PC-3 (cell line): ENCODE measurements at regions not wholly inside any gene's neighbourhood (a gene's known extent, or its start where the extent isn't known, plus 50 kb on each side); places are given as distances from the start of the nearest gene placed in this dataset.

Source experiments
- CTCF ChIP-seq: fragments of 300-600 bp; sonication (generic); conservative IDR thresholded peaks from 2 replicates; pipeline ENCODE4 v1.5.1; 2017; ENCODE audit warnings: antibody characterized with exemption, low read depth, mild to moderate bottlenecking, low read length
- EZH2phosphoT487 ChIP-seq: fragments of 300-600 bp; sonication (generic); IDR thresholded peaks from 2 replicates; pipeline ENCODE4 v1.6.1; 2018; ENCODE audit warnings: mild to moderate bottlenecking, antibody characterized with exemption, low read length, borderline replicate concordance

DNA sequence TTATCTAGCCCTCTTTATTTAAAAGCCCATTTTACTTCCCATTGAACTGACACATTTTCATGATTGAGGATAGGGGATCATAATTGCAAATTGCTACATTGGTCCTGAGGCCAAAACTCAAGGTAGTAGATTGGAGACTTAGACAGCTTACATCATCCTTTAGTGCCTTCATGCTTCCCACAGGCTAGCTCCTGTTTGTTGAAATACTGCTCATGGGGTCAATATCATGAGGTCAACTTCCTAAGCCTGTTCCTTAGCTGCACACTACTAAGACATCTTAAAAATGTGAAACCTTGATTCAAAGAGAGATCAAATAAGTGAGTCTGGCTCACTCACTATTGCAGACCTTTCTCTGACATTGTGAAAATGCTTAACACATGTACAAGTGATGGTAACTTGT, 113.0 kb downstream of the TBC1D30 start:
- TF ChIP-seq EZH2phosphoT487: no peak
- no peak for TF ChIP-seq CTCF
